K562 (cell line): ENCODE measurements at regions not wholly inside any gene's neighbourhood (a gene's known extent, or its start where the extent isn't known, plus 50 kb on each side); places are given as distances from the start of the nearest gene placed in this dataset.

Experiments
- CHD2 ChIP-seq: IDR thresholded peaks from 2 replicates; pipeline ENCODE4 v1.6.1; 2011; ENCODE audit warnings: low read depth, low read length
- EHMT2 ChIP-seq: fragments of 450-650 bp; IDR thresholded peaks from 2 replicates; pipeline ENCODE4 v1.6.1; 2018; ENCODE audit warnings: antibody characterized with exemption
- ESRRB ChIP-seq: fragments of 250-450 bp; sonication (Bioruptor Pico); IDR thresholded peaks from 2 replicates; pipeline ENCODE4 v1.5.0; 2020; ENCODE audit warnings: mild to moderate bottlenecking, moderate library complexity, borderline replicate concordance
- FOXO4 ChIP-seq: fragments of 450-650 bp; formaldehyde crosslinking; IDR thresholded peaks from 2 replicates; pipeline ENCODE4 v1.4.0; 2020; ENCODE audit warnings: mild to moderate bottlenecking, moderate library complexity
- ID3 ChIP-seq, 2 experiments: fragments of 250-450 bp in 1 of 2; fragments of 450-650 bp in 1 of 2; sonication (Bioruptor Pico) in 1 of 2; IDR thresholded peaks; 2 replicates each; pipeline versions ENCODE4 v1.6.1 to v1.8.0; 2016 to 2021; ENCODE audit warnings: mild to moderate bottlenecking in 2 of 2, moderate library complexity in 2 of 2, missing compliant biosample characterization in 1 of 2, missing genetic modification characterization in 1 of 2
- VEZF1 ChIP-seq: fragments of 200-800 bp; sonication (Bioruptor generic); IDR thresholded peaks from 2 replicates; pipeline ENCODE4 v1.6.1; 2017; ENCODE audit warnings: missing genetic modification characterization, missing compliant biosample characterization
- ZMIZ1 ChIP-seq, 2 experiments: fragments of 150-350 bp in 1 of 2; IDR thresholded peaks; 2 replicates each; pipeline ENCODE4 v1.6.1; 2012 to 2016; ENCODE audit warnings: low read depth in 2 of 2, low read length in 2 of 2, mild to moderate bottlenecking in 1 of 2, moderate library complexity in 1 of 2

- TF ChIP-seq ID3 (CRISPR knock-in tag; IDR thresholded peaks at IDR 0.05): no peak
- no peak for TF ChIP-seq ID3 (tag; IDR thresholded peaks at IDR 0.05)
- TF ChIP-seq CHD2: no peak
- TF ChIP-seq ZMIZ1 (IDR thresholded peaks at IDR 0.05; ENCODE audit: low read depth in 2 of 2, low read length in 2 of 2): no peak
- no peak for TF ChIP-seq ESRRB (CRISPR knock-in tag)
- no peak for TF ChIP-seq FOXO4
- TF ChIP-seq VEZF1 (CRISPR knock-in tag): no peak
- no peak for TF ChIP-seq EHMT2
- TF ChIP-seq, all 486 proteins: peak for 0
Measured at GRCh38 chr2:16375351-16375750, 290.3 kb downstream of the CYRIA start (continued).
